H1 (cell line): ENCODE measurements at regions not wholly inside any gene's neighbourhood (a gene's known extent, or its start where the extent isn't known, plus 50 kb on each side); places are given as distances from the start of the nearest gene placed in this dataset.
"Not testable (repeated sequence)": the region's sequence is repeated elsewhere in the genome, so short reads cannot be mapped to it uniquely, and the experiment has no call there.

Source experiments
- CTCF ChIA-PET: fragments of 300-600 bp; sonication (Branson Sonifier 250); formaldehyde crosslinking; loops from one replicate; lab custom pipeline; 2021; ENCODE audit not compliant: partially characterized antibody; lab: Charles Lee
- POLR2A ChIA-PET: fragments of 300-600 bp; sonication (Branson Sonifier 250); formaldehyde crosslinking; loops from one replicate; lab custom pipeline; 2021; ENCODE audit warnings: inconsistent platforms; ENCODE audit not compliant: partially characterized antibody; lab: Charles Lee
- DNase-seq, 2 experiments: peaks; one replicate each; pipeline versions ENCODE4 v3.0.0 to v3.0.0-alpha.2; 2010 to 2022; ENCODE audit warnings: low spot score in 2 of 2, low read depth in 1 of 2, mixed read lengths in 1 of 2
- FAIRE-seq: peaks from 2 replicates; lab custom pipeline; 2011; peaks lifted over from hg19 to GRCh38; lab: Jason Lieb, UNC
- H2AFZ ChIP-seq: 2 replicates; pipeline ENCODE4 v1.8.1; 2012; ENCODE audit warnings: low read length, inconsistent platforms
- H2AK5ac ChIP-seq: 2 replicates; pipeline ENCODE4 v1.6.1; 2013; ENCODE audit warnings: low read depth, low read length
- H2BK120ac ChIP-seq: replicated peaks from 2 replicates; pipeline ENCODE3; 2013; ENCODE audit warnings: low read depth, low read length, inconsistent platforms
- H2BK12ac ChIP-seq: 2 replicates; pipeline ENCODE4 v1.6.1; 2013; ENCODE audit warnings: low read depth, low read length
- H2BK15ac ChIP-seq: 2 replicates; pipeline ENCODE4 v1.6.1; 2013; ENCODE audit warnings: low read length
- H2BK20ac ChIP-seq: 2 replicates; pipeline ENCODE4 v1.6.1; 2013; ENCODE audit warnings: low read length
- H2BK5ac ChIP-seq: 2 replicates; pipeline ENCODE4 v1.6.1; 2013; ENCODE audit warnings: low read depth, low read length
- H3K14ac ChIP-seq: 2 replicates; pipeline ENCODE4 v1.6.1; 2013; ENCODE audit warnings: inconsistent platforms; ENCODE audit not compliant: insufficient read length
- H3K18ac ChIP-seq: 2 replicates; pipeline ENCODE4 v1.6.1; 2013; ENCODE audit warnings: low read length; ENCODE audit errors: extremely low read depth
- H3K23ac ChIP-seq: 2 replicates; pipeline ENCODE4 v1.6.1; 2013; ENCODE audit warnings: inconsistent platforms; ENCODE audit not compliant: insufficient read length
- H3K23me2 ChIP-seq: 2 replicates; pipeline ENCODE4 v1.6.1; 2013; ENCODE audit warnings: low read depth, low read length
- H3K27ac ChIP-seq: 2 replicates; pipeline ENCODE4 v1.6.1; 2011; ENCODE audit warnings: low read depth, low read length, inconsistent platforms
- H3K27me3 ChIP-seq, 4 experiments: replicated peaks in 1 of 4; 1 replicate in 1 of 4; 2 replicates in 3 of 4; pipeline versions ENCODE4 v1.6.1 to v1.8.1; 2011 to 2013; ENCODE audit warnings: low read length in 3 of 4, mild to moderate bottlenecking in 3 of 4, inconsistent platforms in 2 of 4, mixed read lengths in 2 of 4, moderate library complexity in 1 of 4; ENCODE audit not compliant: control insufficient read depth in 3 of 4, insufficient read depth in 3 of 4; ENCODE audit errors: extremely low read depth in 1 of 4
- H3K36me3 ChIP-seq, 4 experiments: 2 replicates each; pipeline versions ENCODE4 v1.6.1 to v1.8.1; 2011 to 2013; ENCODE audit warnings: mild to moderate bottlenecking in 4 of 4, low read length in 3 of 4, moderate library complexity in 2 of 4, control low read depth in 1 of 4, inconsistent platforms in 1 of 4; ENCODE audit not compliant: insufficient read depth in 4 of 4, control insufficient read depth in 2 of 4
- H3K4ac ChIP-seq: replicated peaks from 2 replicates; pipeline ENCODE3; 2013; ENCODE audit warnings: low read length, low read depth, mixed read lengths, inconsistent platforms; ENCODE audit not compliant: insufficient read length
- H3K4me1 ChIP-seq, 4 experiments: replicated peaks in 1 of 4; 1 replicate in 1 of 4; 2 replicates in 3 of 4; pipeline versions ENCODE4 v1.6.1 to v1.8.1; 2011 to 2013; ENCODE audit warnings: low read length in 3 of 4, inconsistent platforms in 2 of 4, mixed read lengths in 1 of 4; ENCODE audit not compliant: insufficient read depth in 4 of 4, control insufficient read depth in 3 of 4
- H3K4me2 ChIP-seq, 2 experiments: 2 replicates each; pipeline versions ENCODE4 v1.6.1 to v1.8.1; 2011 to 2013; ENCODE audit warnings: low read depth in 2 of 2, low read length in 2 of 2, control low read depth in 1 of 2, inconsistent platforms in 1 of 2, mild to moderate bottlenecking in 1 of 2; ENCODE audit not compliant: insufficient read depth in 1 of 2
- H3K4me3 ChIP-seq, 4 experiments: fragments of 200-600, 300-600 bp in 1 of 4; sonication (generic), shearing (Covaris generic), sonication (Bioruptor Twin) in 1 of 4; 2 replicates each; pipeline versions ENCODE4 v1.5.1 to v1.8.1; 2011 to 2016; ENCODE audit warnings: low read length in 4 of 4, low read depth in 3 of 4, control low read depth in 2 of 4, inconsistent platforms in 2 of 4, mild to moderate bottlenecking in 2 of 4, mixed read lengths in 1 of 4, moderate library complexity in 1 of 4; ENCODE audit not compliant: insufficient read depth in 2 of 4; ENCODE audit errors: extremely low read depth in 1 of 4
- H3K56ac ChIP-seq: replicated peaks from 2 replicates; pipeline ENCODE3; 2013; ENCODE audit warnings: low read depth, mild to moderate bottlenecking, mixed read lengths, low read length, inconsistent platforms; ENCODE audit not compliant: insufficient read length
- H3K79me1 ChIP-seq: 2 replicates; pipeline ENCODE4 v1.6.1; 2013; ENCODE audit warnings: low read depth, low read length, control low read depth
- H3K79me2 ChIP-seq, 2 experiments: 2 replicates each; pipeline versions ENCODE4 v1.6.1 to v1.8.1; 2012 to 2013; ENCODE audit warnings: low read length in 2 of 2, mild to moderate bottlenecking in 2 of 2, inconsistent platforms in 1 of 2; ENCODE audit not compliant: insufficient read depth in 2 of 2, control insufficient read depth in 1 of 2
- H3K9ac ChIP-seq, 4 experiments: replicated peaks in 1 of 4; 1 replicate in 1 of 4; 2 replicates in 3 of 4; pipeline versions ENCODE4 v1.6.1 to v1.8.1; 2011 to 2013; ENCODE audit warnings: low read depth in 3 of 4, low read length in 3 of 4, control low read depth in 2 of 4, mild to moderate bottlenecking in 2 of 4, moderate library complexity in 2 of 4, inconsistent platforms in 1 of 4; ENCODE audit errors: extremely low read depth in 1 of 4
- H3K9me3 ChIP-seq, 2 experiments: 2 replicates each; pipeline versions ENCODE4 v1.6.1 to v1.8.1; 2012 to 2013; ENCODE audit warnings: mild to moderate bottlenecking in 2 of 2, moderate library complexity in 2 of 2, control low read depth in 1 of 2, inconsistent platforms in 1 of 2, low read depth in 1 of 2, low read length in 1 of 2, mixed read lengths in 1 of 2; ENCODE audit not compliant: insufficient read depth in 2 of 2
- H4K20me1 ChIP-seq, 2 experiments: replicated peaks in 1 of 2; 2 replicates each; pipeline versions ENCODE3 to v1.8.1; 2011 to 2013; ENCODE audit warnings: inconsistent platforms in 2 of 2, low read length in 2 of 2, mild to moderate bottlenecking in 1 of 2; ENCODE audit not compliant: insufficient read depth in 2 of 2, control insufficient read depth in 1 of 2
- H4K5ac ChIP-seq: 2 replicates; pipeline ENCODE4 v1.6.1; 2013; ENCODE audit warnings: low read length, low read depth, mixed read lengths, inconsistent platforms; ENCODE audit not compliant: insufficient read length
- H4K8ac ChIP-seq: 2 replicates; pipeline ENCODE4 v1.8.0; 2013; ENCODE audit warnings: mild to moderate bottlenecking, moderate library complexity, low read length, inconsistent platforms; ENCODE audit not compliant: insufficient read depth; ENCODE audit errors: extremely low read depth
- H4K91ac ChIP-seq: replicated peaks from 2 replicates; pipeline ENCODE3; 2013; ENCODE audit warnings: low read length, mixed read lengths, inconsistent platforms; ENCODE audit not compliant: insufficient read length
- WGBS, 2 experiments: shearing (Covaris generic) in 1 of 2; methylation state at CpG; one replicate each; pipeline versions ENCODE4 v1.1.6 to v1.1.7; 2013 to 2015; ENCODE audit warnings: low lambda C conversion rate in 2 of 2, mixed read lengths in 2 of 2, inconsistent platforms in 1 of 2, low coverage in 1 of 2, missing lambda C conversion rate in 1 of 2; ENCODE audit not compliant: insufficient replicate concordance in 2 of 2, insufficient coverage in 1 of 2, insufficient read length in 1 of 2; ENCODE audit errors: extremely low coverage in 1 of 2, missing lambda C conversion rate in 1 of 2; 5-methylcytosine and 5-hydroxymethylcytosine counted together

- H3K18ac ChIP-seq, H3K9me3 ChIP-seq, POLR2A ChIA-PET, H3K4me1 ChIP-seq, H2BK15ac ChIP-seq, H3K4me3 ChIP-seq, H3K9ac ChIP-seq, H3K27ac ChIP-seq, FAIRE-seq, H3K4ac ChIP-seq, H3K4me2 ChIP-seq, H2AK5ac ChIP-seq, H2BK120ac ChIP-seq, H3K79me2 ChIP-seq, H4K91ac ChIP-seq, H4K8ac ChIP-seq, H4K5ac ChIP-seq, H4K20me1 ChIP-seq, H2AFZ ChIP-seq, CTCF ChIA-PET, H2BK5ac ChIP-seq, H3K23me2 ChIP-seq, DNase-seq, H3K36me3 ChIP-seq, H2BK20ac ChIP-seq, H3K23ac ChIP-seq, H2BK12ac ChIP-seq, H3K27me3 ChIP-seq, H3K56ac ChIP-seq, H3K79me1 ChIP-seq, H3K14ac ChIP-seq: not testable (repeated sequence)
- 86% methylated on average over 1 of the region's 1 CpG; no CpG with 5 or more reads in 1 of the 2 experiments for WGBS, 2 experiments
These were observed 362.0 kb upstream of the GYPC start for GRCh38 chr2:126293962-126294361.
